GM15510 (cell line): ENCODE measurements at regions not wholly inside any gene's neighbourhood (a gene's known extent, or its start where the extent isn't known, plus 50 kb on each side); places are given as distances from the start of the nearest gene placed in this dataset.

Experiments used
- POLR2A ChIP-seq: IDR thresholded peaks from 3 replicates; pipeline ENCODE4 v1.6.1; 2011; ENCODE audit warnings: borderline replicate concordance; ENCODE audit not compliant: insufficient read length; ENCODE audit errors: extremely low read depth

DNA sequence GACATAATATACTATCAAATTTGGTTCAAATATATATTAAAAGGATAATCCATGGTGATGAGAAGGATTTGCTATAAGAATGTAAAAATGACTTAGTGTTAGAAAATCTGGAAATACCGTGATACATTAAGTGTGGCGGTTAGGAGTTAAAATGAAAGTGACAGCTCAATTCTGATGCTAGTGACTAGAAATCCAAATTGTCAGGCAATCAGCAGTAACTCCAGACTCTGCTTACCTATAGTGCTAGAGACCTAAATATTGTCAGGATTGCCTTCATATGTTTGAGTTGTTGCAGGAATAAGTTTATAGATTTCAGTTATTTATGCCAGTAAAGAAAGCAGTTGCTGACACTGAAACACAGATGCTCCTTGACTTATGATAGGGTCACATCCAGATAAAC lies 737.4 kb downstream of the MRPL39 start:
- TF ChIP-seq POLR2A = no peak

DNA sequence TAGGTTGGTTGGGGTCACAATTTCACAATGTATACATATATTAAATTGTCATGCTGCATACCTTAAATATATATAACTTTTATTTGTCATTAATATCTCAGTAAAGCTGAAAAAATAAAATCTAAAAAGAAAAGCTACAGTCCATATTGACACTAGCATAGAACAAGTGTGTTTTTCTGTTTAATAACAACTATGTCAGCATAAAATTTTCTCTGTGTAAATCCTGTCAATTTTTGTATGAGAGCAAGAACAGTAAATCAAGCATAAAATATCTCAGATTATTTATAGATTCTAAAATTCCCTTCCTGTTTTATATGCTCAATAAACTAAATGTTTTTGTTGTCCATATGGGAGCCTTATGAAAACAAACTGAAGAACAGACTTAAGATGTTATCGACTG lies 739.2 kb downstream of the MRPL39 start:
- TF ChIP-seq POLR2A = no peak

DNA sequence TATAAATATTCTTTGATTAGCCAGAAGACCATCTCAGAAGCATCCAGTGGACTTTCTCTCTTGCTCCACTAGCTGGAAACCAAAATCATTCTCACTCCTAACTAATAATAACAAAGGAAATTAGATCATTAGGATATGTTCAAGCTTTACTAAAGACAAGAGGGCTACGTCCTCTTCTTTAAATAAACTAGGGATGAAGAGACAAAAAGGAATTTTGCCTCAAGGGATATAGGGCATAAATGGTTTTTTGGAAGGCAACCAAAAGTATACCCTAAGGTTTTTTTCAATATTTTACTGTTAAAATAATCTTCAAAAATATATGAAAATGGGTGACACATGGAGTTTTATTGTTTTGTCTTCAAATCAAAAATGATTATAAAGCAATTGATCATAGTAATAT lies 745.8 kb downstream of the MRPL39 start:
- TF ChIP-seq POLR2A = no peak

DNA sequence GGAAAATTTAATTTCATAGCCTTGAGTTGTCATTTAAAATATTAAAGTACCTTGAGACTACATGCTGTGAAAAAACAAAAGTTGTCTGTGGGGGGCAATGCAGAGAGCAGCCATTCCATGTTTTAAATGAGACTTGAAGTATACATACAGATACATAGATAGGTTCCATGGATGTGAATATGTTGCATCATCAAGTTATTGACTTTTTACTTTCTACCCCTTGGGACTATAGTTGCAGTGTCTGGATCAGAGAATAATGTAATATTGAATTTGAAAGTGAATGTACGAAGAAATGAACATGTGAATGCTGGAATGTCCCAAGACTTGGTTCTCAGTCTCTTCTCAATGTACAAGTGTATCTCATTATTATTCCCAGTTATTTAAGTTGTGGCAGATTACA lies 751.0 kb downstream of the MRPL39 start:
- no peak for TF ChIP-seq POLR2A

DNA sequence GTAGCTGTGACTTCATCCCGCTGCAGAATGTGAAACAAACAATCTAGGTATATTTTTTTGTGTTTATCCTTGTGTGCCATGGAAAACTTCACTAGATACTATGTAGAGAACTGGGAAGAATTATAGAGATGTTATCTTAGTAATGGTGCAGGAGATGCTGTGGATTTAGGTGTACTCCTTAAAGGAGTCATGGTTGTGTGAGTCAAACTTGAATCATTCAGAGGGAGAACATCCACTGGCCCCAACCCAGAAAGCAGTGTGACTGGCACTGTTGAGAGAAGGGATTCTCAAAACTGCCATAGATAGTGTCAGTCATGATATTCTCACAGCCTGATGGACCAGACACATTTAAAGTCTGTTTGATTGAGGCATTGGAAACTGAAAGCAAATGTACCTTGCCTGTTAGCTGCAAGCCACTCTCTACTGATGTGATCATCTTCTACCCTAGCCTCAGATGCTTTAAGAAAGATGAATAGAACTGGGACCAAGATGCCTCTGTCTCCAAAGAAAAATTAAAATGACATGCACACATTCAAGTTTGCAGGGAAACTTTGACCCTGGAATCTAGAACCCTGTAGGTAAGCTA lies 754.6 kb downstream of the MRPL39 start:
- TF ChIP-seq POLR2A = no peak

DNA sequence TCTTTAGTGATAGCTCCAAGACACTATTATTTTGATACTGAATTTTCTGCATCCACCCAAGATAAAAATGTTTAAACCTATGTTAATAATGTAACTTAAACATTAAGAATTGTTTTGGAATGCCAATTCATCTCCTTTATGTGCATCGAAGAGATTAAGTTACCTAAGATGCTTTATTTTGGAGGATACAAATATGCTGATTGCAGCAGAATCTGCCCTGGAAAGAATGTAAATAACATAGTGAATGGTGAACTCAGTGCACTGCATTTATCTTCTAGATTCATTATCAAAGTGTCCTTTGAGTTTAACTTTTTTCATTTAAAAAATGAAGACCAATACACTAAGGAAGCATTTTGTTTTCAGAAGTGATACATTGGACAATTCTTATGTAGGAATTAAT lies 757.2 kb downstream of the MRPL39 start:
- TF ChIP-seq POLR2A = no peak

DNA sequence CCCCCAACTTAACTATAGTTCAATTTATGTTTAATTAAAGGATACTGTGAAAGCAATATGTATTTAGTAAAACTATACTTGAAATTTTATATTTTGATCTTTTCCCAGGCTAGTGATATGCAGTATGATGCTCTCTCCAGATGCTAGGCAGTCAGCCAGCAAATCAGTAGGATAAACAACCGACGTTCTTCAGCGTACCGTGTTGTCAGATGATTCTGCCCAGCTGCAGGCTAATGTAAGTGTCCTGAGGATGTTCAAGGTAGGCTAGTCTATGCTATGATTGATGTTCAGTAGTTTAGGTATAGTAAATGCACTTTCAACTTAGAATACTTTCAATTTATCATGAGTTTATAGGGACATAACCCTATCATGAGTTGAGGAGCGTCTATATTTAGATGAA lies 762.6 kb downstream of the MRPL39 start:
- no peak for TF ChIP-seq POLR2A

DNA sequence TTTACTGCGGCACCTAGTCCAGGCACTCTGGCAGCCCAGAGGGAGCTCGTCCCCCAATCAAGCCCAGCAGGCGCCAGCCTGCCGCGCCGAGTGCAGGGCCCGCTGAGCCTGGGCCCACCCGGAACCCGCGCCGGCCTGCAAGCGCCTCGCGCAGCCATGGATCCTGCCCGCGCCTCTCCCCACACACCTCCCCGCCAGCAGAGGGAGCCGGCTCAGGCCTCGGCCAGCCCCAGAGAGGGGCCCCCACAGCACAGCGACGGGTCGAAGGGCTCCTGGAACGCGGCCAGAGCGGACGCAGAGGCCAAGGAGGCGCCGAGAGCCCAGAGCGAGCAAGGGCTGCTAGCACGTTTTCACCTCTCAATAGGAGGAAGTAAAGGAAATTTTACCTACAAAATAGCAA lies 767.0 kb downstream of the MRPL39 start:
- no peak for TF ChIP-seq POLR2A

DNA sequence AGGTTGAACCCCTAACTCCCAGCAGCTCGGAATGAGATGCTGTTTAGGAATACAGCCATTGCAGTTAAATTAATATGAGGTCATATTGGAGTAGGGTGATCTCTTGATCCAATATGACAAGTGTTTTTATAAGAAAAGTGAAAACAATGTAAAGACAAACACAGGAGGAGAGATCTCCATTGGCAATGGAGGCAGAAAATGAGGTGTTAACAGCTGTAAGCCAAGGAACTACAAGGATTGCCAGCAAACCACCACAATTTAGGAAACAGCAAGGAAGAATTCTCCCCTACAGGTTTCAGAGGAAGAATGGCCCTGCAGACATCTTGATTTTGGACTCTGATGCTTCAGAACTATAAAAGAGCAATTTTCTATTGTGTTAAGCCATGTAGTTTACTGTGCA lies 774.3 kb downstream of the MRPL39 start:
- no peak for TF ChIP-seq POLR2A

DNA sequence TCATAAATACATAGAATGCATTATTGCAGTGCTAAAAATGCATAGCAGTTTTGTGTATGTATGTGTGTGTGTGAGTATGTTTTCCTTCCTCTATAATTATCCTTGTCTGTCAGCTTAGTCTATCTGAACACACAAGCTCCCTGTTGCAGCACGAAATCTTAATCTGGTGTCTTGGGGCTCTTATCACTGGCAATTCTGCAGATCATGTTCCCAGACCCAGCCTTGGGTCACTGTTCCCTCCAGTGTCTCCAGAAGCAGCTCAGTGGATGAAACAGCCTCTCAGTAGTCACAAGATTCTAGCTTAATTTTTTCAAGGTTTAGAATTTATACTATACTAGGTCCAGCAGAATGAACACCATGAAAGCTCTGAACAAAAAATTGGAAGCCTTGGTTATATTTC lies 777.9 kb downstream of the MRPL39 start:
- no peak for TF ChIP-seq POLR2A

DNA sequence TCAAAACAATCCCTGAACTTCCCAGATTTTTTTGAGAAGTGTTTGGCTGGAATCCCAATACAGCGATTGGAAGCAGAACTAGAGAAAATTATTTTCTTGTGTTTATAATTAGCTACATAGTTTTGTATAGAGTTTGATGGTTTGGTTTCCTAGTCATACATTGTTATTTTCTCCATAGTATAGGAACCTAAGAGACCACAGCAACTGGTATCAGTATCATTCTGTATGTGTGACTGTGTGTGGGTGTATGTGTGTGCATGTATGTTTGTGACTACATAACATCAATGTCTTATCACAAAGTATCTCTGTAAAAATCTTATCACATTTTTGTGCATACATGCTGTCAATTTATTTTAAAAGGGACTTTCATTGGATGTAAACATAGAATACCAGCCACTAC lies 780.5 kb downstream of the MRPL39 start:
- TF ChIP-seq POLR2A = no peak

DNA sequence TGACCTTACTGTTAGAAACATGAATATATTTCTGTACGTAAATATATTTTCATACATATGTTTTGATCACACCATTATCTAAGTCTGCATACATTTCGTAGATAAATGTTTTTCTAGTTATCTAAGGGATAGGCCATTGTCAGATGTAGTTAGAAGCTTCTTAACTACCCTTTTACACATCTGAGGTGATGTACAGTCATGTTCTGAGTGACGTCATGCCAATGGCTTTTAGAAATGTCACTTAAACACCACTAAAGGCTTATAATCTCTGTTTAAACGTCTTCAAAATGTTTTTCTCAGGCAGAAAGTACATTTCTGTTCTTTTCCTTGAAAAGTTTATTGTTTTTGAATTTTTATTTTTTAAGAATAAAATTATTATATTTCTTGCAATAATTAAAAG lies 781.9 kb downstream of the MRPL39 start:
- TF ChIP-seq POLR2A = no peak

DNA sequence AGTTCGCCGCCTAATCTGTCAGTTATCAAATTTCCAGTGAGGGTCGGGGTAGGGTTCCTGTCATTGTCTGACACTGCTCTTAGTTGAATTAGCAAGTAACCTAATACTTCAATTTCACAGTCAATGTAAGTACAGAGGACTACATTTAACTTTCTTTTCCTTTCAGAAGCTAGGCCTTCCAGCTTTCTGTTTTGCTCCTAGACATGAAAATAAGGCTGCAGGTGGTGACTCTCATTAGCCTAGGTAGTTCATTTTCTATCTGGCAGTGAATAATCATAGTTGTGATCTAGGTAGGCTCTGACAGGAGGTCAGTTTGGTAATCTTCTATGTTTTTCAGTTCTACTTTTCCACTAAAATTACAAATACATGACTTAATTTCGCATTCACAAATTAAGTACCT lies 783.1 kb downstream of the MRPL39 start:
- TF ChIP-seq POLR2A = no peak

DNA sequence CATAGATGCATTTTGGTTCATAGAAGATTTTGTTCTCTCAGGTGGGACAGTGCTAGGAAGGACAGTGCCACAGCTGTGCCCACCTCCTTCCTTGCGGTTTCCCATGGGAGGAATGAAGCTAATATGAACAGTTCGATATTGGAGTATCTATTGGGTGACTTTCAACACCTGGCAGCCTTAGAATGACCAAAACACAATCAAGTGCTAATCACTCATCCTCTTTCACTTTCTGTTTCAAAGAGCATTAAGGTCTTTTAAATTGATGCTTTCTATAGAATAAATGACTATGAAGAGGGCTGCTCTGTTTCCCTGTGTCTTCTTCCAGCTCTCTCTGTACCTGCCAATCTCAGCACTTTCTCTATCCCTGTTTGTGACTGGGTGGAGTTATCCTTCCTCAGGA lies 784.0 kb downstream of the MRPL39 start:
- TF ChIP-seq POLR2A = no peak

DNA sequence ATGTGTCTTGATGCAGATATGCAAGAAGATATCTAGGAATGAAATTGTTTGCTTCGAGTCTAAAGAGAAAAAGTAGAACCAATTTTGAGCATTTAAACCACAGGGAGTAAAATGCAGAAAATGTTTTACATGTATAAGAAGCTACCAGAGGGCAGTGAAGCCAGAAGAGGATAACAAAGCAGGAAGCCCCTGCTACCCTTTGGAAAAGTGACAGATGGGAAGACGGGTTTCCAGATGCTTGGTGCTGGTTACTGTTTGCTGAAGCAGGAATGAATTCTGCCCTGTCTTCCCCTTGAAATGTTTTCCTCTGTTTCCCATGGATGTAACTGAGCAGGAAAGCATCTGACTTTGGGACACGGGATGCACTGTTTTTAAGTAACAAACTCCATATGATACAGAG lies 822.2 kb downstream of the MRPL39 start:
- no peak for TF ChIP-seq POLR2A

DNA sequence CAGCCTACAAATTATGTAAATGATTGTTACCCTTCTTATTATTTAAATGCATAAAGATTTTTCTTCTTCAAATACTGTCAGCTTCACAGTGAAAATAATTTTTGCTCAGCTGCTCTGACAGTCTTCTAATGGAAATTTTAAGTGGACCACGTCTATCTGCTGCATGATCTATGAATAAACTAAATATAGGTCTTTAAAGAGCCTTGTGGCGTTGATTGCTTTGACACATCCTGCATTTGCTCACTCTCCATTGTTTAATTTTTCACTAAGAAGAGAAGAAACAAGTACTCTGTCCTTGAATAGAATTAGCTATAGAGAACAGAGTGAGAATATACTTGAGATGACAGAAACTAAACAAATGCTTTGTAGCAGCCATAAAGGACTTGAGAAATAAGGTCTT lies 826.1 kb downstream of the MRPL39 start:
- no peak for TF ChIP-seq POLR2A

DNA sequence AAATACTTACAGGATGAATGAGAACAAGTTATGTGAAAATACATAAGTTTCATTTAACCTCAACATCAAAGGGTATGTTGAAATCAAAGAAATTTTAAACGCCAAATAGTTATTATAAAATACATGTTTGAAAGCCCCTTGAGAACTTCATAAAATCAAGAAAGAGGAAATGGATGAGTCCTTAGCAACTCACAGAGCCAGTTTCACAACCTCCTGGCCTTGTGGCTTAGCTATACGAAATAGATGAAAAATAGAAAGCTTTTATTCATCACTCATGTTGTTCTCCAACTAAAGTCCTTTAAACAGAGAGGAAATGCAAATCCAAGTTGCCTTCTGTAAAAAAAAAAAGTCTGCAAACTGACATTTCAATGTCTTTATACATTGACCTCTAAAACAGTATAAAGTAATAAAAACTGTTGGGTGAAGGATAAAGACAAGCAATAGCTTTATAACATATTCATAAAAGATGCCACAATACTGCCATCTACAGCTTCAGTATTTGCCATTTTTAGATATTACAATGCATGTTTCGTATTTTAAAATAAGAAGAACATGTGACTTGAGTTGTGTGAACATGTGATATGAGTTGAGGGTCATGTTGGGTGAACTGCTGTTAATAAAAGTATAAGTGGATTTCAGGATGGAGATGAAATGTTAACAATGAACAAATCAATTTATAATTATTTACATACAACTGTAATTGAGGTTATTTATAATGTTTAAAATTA lies 847.8 kb downstream of the MRPL39 start:
- no peak for TF ChIP-seq POLR2A

DNA sequence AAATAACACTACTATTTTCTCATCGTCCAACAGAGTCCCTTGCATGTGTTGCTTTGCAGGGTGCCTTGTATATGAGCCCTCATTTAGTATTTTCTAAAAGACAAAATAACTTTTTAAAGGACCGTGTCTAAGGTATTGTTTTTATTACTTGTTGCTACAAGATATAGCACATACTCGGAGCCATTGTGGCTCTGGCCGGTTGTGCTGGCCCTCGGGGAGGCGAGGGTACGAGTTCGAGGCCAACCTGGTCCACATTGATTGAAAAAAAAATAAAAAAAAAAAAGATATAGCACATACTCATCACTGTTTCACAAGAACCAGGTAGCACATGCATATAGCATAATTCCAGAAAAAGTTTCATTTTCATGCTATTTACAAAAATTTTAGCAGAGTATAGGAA lies 869.2 kb downstream of the MRPL39 start:
- TF ChIP-seq POLR2A = no peak

DNA sequence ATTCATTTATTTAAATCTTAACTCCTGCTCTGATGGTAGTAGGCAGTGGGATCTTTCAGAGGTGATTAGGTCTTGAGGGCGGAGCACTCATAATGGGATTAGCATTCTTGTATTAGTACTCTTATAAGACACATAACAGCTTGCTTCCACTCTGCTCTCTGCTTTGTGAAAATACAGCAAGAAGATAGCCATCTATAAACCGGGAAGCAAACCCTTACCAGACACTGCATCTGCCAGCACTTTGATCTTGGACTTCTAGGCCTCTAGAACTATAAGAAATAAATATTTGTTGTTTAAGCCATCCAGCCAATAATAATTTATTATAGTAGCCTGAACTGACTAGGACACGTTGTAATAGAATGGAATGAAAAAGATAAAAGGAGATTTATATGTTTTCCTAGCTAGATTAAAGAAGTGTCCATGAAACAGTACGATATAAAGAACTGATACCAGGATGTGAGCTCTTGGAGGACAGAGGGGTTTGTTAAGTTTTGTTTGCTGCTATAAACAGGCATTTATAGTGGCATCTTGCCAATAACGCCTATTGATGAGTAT lies 869.9 kb downstream of the MRPL39 start:
- TF ChIP-seq POLR2A = no peak
